Thyroid gland (tissue), 4 donors: ENCODE measurements at regions not wholly inside any gene's neighbourhood (a gene's known extent, or its start where the extent isn't known, plus 50 kb on each side); places are given as distances from the start of the nearest gene placed in this dataset.

Experiments
- POLR2A ChIP-seq, 2 donors: fragments of 450-650 bp; IDR thresholded peaks; one replicate each; pipeline ENCODE4 v1.6.1; 2017; ENCODE audit warnings: antibody characterized with exemption in 2 of 2, mild to moderate bottlenecking in 2 of 2, moderate library complexity in 1 of 2
- TF ChIP-seq, protein P1 (sequence below), 6 experiments: fragments of 200-600 bp in 3 of 6; fragments of 450-650 bp in 3 of 6; sonication (generic) in 3 of 6; IDR thresholded peaks; one replicate each; pipeline ENCODE4 v1.5.1; 2016 to 2019; ENCODE audit warnings: antibody characterized with exemption in 6 of 6, mild to moderate bottlenecking in 2 of 6, inconsistent platforms in 1 of 6, moderate library complexity in 1 of 6

DNA sequence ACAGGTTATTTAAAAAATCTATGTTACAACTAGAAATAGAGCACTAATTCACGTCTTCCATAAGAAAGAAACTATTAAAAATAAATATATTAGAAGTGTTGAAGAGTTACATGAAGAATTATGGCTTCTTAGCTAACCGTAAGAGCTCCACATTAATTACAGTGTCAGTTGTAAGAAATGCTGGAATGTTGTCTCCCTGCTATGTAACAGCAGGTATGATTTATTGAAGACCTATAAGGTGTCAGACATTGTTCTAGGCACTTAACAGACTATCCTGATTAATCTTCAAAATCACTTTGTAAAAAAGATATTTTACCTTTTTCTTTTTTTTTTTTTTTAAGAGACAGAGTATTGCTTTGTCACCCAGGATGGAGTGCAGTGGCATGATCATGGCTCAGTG, 75.8 kb upstream of the NEBL start:
- TF ChIP-seq, protein P1, sequence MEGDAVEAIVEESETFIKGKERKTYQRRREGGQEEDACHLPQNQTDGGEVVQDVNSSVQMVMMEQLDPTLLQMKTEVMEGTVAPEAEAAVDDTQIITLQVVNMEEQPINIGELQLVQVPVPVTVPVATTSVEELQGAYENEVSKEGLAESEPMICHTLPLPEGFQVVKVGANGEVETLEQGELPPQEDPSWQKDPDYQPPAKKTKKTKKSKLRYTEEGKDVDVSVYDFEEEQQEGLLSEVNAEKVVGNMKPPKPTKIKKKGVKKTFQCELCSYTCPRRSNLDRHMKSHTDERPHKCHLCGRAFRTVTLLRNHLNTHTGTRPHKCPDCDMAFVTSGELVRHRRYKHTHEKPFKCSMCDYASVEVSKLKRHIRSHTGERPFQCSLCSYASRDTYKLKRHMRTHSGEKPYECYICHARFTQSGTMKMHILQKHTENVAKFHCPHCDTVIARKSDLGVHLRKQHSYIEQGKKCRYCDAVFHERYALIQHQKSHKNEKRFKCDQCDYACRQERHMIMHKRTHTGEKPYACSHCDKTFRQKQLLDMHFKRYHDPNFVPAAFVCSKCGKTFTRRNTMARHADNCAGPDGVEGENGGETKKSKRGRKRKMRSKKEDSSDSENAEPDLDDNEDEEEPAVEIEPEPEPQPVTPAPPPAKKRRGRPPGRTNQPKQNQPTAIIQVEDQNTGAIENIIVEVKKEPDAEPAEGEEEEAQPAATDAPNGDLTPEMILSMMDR (IDR thresholded peaks at IDR 0.05): no peak
- TF ChIP-seq POLR2A (IDR thresholded peaks at IDR 0.05): no peak
